ENCODE measurements at regions not wholly inside any gene's neighbourhood (a gene's known extent, or its start where the extent isn't known, plus 50 kb on each side); places are given as distances from the start of the nearest gene placed in this dataset.
A peak's percentile ranks its signal among the peaks of the same experiment; 100 is the strongest.
"Not testable (repeated sequence)": the region's sequence is repeated elsewhere in the genome, so short reads cannot be mapped to it uniquely, and the experiment has no call there.

DNA sequence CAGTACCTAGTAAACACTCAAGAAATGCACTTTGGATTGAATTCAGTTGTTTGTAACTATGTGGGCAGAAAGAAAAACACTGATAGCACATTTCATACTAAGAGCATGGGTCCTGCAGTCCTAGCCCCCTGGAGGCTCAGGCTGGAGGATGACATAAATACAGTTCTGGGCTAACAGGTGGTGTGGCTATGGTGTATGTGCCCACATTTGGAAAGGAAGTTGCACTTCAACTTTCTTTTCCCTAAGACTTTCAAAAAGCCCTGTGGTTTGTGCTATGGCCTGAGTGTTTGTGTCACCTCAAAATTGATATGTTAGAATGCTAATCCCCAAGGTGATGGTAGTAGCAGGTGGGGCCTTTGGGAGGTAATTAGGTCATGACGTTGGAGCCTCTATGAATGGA lies 218.2 kb downstream of the CDCA7 start:
- in situ Hi-C loops (cut with HindIII; ENCODE audit: low pct_unique_long_range_greater_than_20kb, low sequenced_read_pairs): no loop called here

DNA sequence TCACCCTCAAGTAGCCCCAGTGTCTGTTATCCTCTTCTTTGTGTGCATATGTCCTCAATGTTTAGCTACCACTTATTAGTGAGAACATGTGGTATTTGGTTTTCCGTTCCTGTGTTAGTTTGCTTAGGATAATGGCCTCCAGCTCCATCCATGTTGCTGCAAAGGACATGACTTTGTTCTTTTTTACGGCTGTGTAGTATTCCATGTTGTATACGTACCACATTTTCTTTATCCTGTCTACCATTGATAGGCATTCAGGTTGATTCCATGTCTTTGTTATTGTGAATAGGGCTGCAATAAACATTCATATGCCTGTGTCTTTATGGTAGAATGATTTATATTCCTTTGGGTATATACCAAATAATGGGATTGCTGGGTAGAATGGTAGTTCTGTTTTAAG lies 219.1 kb downstream of the CDCA7 start:
- in situ Hi-C loops (cut with HindIII; ENCODE audit: low pct_unique_long_range_greater_than_20kb, low sequenced_read_pairs); DNase-seq (ENCODE audit: low read depth, low spot score): not testable (repeated sequence)

More for the DNA sequence above, 218.2 kb downstream of the CDCA7 start:
- DNase-seq (ENCODE audit: low read depth, low spot score): no peak

DNA sequence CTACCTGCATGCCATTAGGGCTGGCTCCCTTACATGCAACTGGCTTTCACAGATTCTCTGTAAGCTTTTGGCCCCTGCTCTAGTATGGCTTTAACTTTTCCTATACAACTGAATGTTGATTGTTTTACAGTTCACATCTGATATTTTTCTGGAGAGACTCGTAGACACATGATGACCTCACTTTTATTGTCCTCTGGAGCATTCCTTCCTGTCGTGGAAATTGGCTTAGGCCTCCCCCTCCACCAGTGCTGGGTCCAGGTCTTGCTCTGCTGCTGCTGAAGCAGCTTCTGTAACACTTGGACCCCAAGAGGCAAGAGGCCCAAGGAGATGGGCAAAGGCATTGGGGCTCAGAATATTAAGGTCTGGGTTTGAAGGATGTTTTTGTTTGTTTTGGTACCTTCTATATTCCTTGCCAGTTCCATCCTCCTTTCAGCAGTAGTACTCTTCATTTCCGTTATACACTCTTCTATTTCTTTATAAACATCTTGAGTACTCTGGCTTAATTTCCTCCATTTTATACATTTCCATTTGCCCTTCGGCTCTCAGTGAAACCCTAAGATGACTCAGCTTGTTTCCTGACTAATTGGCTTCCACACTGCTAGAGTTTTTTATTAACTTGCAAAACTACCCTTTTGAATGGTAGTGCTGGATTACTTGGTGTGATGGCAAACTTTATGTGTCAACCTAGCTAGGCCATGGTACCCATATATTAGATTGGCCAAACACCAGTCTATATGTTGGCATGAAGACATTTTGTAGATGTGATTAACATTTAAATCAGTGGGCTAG lies 219.8 kb downstream of the CDCA7 start:
- in situ Hi-C loops (cut with HindIII; ENCODE audit: low pct_unique_long_range_greater_than_20kb, low sequenced_read_pairs): no loop called here

DNA sequence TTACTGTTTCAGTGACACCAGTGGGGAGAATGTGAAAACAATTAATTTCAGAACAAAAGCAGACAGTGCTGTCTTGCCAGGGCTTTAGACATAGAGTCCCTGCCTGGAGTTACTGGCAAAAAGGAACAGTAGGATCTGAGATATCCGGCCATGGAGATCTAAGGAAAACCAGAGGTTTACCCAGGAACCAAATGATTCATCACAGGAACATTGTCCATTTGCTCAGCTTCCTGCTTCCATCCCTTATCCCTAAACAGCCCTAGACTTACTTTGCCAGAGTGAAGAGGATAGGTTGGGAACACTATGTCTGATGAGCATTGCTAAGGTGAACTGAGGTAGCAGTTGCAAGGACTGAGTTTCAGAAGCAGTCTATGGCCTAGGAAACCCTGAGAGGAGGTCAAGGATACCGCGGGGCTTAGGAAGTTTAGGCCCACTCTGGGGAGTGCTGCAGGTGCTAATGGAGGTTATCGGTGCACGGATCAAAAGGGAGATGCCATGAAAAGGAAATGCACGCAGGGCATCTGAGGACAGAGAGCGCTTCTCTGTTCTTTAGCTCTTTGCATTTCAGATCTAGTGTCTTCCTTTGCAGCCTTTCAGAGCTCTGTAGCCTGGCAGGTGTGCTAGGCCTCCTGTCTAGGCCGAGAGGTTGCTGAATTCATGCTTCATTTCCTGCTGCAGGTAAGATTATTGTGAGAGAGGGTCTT lies 223.9 kb downstream of the CDCA7 start:
- in situ Hi-C loops (cut with HindIII; ENCODE audit: low pct_unique_long_range_greater_than_20kb, low sequenced_read_pairs): no loop called here
- no peak for DNase-seq (ENCODE audit: low read depth, low spot score)

More for the DNA sequence above, 219.8 kb downstream of the CDCA7 start:
- no peak for DNase-seq (ENCODE audit: low read depth, low spot score)

DNA sequence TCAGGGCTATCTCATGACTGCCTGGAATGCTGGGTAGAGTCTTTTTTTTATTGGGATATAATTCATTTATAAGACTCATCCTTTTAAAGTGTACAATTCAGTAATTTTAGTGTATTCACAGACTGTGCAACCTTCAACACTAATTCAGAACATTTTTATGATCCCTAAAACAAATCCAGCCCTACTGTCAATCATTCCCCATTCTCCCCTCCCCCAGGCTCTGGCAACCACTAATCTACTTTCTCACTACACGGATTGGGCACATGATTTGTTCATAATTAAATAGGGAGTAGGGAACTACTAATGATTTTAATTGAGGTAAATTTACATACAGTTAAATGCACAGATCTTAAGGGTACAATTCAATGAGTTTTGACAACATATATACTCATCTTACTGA lies 225.7 kb downstream of the CDCA7 start:
- in situ Hi-C loops (cut with HindIII; ENCODE audit: low pct_unique_long_range_greater_than_20kb, low sequenced_read_pairs): no loop called here
- no peak for DNase-seq (ENCODE audit: low read depth, low spot score)

DNA sequence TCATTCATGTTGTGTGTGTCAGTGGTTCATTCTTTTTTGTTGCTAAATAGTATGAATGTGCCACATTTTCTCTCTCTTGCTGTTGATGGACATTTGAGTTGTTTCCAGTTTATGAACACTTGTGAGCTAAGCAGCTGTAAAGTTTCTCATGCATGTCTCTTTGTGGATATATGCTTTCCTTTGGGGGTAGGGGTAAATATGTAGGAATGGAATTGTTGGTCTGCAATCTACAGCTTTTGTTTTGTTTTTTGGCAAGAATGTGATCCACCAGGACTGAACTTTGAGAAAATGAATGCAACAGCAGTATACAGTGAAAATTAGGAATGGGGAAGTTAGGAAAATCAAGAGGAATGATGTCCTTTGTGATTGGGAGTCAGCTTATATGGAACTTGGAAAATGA lies 226.3 kb downstream of the CDCA7 start:
- in situ Hi-C loops (cut with HindIII; ENCODE audit: low pct_unique_long_range_greater_than_20kb, low sequenced_read_pairs): no loop called here
- DNase-seq (ENCODE audit: low read depth, low spot score): no peak

DNA sequence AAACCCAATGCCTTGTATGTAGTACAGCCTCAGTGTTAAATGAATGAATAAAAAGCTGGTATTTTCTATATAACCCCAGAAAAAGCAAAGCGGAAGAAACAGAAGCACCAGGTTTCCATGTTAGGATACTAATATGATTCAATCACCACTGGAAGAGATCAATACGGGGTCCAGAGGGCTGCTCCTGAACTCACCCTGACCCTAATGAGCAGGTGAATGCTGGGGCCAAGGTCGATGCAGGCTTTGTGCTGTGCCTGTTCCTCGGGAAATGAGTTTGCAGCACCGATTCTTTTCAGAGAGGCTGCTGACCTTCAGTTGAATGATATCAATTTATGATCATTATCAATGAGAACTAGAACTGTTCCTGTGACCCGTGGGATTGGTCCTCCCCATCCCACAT lies 228.5 kb downstream of the CDCA7 start:
- in situ Hi-C loops (cut with HindIII; ENCODE audit: low pct_unique_long_range_greater_than_20kb, low sequenced_read_pairs): no loop called here
- DNase-seq (ENCODE audit: low read depth, low spot score): no peak

DNA sequence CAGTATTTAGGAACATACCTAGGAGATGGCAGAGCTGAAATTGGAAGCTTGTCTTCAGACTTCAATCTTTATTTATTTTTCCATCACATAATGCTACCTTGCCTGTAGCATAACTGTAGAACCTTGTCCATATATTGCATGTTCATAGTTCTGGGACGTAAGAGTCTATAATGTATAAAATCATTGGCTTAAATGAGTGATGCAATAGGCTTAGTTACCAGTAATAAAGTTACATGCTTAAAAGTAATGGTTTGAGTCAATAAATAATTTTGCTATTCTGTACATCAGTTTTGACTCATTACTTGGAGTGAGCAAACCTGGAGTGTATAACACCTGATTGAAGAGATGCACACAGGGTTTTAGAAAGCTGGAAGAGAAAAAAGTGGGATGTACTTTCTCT lies 229.3 kb downstream of the CDCA7 start:
- in situ Hi-C loops (cut with HindIII; ENCODE audit: low pct_unique_long_range_greater_than_20kb, low sequenced_read_pairs): no loop called here
- no peak for DNase-seq (ENCODE audit: low read depth, low spot score)

DNA sequence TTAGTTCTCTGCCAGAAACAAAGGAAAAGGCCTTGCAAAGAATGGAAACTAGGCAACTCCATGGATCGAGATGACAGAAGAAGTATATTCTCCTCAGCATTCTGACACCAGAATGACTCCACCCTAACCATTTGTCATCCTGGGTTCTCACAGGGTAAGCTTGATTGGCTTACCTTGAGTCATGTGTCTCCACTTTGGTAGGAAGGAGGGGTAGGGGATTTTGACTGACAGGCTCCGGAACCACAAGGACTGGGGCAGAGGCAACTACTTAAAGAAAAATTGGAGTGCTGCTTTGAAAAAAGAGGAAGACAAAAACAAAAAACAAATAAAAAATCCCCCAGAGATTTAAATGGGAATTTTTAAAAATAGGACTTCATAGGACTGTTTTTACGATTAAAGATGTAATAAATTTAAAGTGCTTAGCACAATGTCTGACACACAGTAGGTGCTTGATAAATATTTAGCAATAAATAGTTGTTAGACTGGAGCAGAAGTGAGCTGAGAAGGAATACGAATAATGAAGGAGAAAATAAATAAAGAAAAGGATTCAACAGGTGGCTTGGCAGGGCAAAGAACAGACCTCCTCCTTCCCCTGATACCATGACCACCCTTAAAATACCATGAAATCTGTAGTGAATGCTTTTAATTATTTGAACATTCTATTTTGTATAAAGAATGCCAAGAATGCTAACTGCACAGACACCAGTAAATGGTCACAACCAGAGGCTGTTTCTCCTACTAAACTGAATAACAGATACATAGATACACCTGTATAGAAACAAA lies 230.2 kb downstream of the CDCA7 start:
- in situ Hi-C loops (cut with HindIII; ENCODE audit: low pct_unique_long_range_greater_than_20kb, low sequenced_read_pairs): no loop called here
- DNase-seq (ENCODE audit: low read depth, low spot score): no peak

DNA sequence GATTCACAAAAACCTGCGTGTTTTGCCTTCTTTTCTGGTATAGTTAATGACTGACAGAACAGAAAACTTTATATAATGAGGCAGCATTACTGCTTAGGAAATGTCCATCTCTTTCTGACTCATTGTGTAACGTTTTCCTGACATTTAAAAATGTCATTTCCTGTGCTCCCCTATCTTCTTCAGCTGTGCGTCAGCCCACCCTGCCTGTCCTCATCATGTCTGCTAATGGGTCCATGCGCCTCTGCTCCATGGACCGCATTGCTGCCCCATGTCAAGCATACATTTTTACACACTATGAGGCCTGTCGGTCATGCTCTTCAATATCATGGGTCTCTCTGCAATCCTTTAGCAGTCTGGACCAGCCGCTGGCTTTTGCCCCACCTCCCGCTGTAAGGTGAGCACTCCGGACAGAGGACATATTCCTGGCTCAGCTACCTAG lies 234.3 kb downstream of the CDCA7 start:
- no peak for DNase-seq (ENCODE audit: low read depth, low spot score)
- in situ Hi-C loops (cut with HindIII; ENCODE audit: low pct_unique_long_range_greater_than_20kb, low sequenced_read_pairs): no loop called here

DNA sequence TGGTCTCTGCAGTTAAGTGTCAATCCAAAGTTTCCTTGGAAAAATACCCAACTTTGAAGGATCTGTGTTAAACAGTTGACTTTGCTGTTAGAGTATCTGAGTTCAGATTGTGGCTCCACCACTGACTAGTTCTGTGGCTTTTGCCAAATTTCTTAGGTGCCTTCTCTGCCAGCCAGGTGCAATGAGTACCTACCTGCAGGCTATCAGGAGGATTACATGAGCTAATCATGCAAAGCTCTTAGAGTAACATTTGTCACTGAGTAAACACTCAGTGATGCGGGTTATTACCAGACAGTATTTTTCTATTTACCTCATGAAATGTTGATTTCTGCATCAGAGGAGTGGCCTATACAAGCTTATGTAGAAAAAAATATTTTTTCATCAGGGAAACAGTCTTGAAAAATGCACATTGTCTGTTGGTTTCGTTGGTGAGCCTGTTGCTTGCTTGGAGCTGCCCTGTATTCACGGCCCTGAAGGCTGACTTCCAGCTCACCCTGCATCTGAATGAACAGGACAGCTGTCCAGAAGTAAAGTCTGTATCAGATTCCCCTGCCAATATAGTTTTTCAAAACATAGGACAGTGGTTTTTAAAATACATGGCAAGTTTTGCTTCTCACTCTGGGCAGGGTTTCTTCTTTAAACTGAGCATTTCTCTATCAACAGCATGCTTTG lies 235.1 kb downstream of the CDCA7 start:
- no peak for DNase-seq (ENCODE audit: low read depth, low spot score)
- in situ Hi-C loops (cut with HindIII; ENCODE audit: low pct_unique_long_range_greater_than_20kb, low sequenced_read_pairs): no loop called here

DNA sequence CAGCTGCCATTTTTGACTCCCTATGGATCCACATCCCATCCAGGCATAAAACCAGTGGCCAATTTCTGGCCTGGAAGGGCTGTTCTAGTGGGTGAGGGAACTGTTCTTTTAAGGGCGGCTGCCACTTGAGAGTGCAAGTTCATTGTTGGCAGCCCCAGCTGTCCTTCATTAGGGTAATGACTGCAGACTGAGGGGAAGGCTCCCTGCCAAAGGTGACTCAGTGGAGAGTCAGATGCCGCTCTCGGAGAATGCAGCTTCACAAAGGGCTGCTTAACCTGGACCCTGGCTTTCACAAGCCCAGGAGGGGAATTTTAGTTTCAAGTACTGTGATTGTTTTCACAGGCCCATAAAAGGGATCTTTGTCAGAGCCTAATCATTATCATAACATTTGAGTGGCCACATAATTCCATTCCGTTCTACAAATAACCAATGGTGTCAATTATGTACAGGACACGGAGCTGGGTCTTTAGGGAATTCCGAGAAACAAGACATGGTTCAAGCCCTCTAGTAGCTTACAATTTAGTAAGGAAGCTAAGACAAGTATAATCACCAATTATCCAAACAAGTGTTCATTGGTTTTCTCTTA lies 235.7 kb downstream of the CDCA7 start:
- in situ Hi-C loops (cut with HindIII; ENCODE audit: low pct_unique_long_range_greater_than_20kb, low sequenced_read_pairs): no loop called here
- peak; percentile 41 for DNase-seq (ENCODE audit: low read depth, low spot score)

DNA sequence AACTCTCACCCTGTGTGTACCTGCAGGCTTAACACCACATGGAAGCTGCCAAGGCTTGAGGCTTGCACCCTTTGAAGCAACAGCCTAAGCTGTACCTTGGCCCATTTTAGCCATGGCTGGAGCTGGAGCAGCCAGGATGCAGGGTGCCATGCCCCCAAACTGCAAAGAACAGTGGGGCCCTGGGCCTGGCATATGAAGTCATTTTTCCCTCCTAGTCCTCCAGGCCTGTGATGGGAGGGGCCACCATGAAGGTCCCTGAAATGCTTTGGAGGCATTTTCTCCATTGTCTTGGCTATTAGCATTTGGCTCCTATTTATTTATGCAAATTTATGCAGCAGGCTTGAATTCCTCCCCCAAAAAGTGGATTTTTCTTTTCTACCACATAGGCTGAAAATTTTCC lies 238.4 kb downstream of the CDCA7 start:
- DNase-seq (ENCODE audit: low read depth, low spot score): no peak
- in situ Hi-C loops (cut with HindIII; ENCODE audit: low pct_unique_long_range_greater_than_20kb, low sequenced_read_pairs): no loop called here

DNA sequence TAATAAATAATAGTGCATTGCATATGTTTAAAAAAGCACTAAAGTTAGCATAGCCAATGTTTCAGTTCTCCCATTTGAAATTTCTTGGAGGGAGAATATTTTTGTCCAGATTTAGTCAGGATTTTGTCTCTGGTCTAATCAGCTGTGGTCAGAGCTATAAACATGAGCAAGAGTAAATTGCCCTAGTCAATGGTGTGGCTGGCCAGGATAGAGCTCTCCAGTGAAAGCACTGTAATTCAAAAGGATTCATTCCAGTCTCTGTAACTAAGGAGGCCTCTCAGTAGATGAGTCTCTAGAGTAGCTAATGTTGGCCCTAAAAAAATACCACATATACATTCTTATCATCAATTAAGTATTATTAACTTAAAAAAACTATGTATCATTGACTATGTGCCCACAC lies 241.6 kb downstream of the CDCA7 start:
- no peak for DNase-seq (ENCODE audit: low read depth, low spot score)
- in situ Hi-C loops (cut with HindIII; ENCODE audit: low pct_unique_long_range_greater_than_20kb, low sequenced_read_pairs): no loop called here

DNA sequence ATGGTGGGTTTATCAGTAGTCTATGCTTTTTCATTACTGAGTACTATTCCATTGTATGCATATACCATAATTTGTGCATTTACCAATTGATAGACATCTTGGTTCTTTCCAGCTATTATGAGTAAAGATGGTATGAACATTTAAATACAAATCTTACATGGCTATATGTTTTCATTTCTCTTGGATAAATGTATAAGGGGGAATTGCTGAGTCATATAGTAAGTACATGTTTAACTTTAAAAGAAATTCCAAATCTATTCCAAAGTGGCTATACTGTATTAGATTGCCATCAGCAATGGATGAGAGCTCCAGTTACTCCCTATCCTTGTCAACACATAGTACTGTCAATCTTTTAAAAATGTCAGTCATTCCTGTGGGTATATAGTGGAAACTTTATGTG lies 243.9 kb downstream of the CDCA7 start:
- in situ Hi-C loops (cut with HindIII; ENCODE audit: low pct_unique_long_range_greater_than_20kb, low sequenced_read_pairs): no loop called here
- DNase-seq (ENCODE audit: low read depth, low spot score): no peak

DNA sequence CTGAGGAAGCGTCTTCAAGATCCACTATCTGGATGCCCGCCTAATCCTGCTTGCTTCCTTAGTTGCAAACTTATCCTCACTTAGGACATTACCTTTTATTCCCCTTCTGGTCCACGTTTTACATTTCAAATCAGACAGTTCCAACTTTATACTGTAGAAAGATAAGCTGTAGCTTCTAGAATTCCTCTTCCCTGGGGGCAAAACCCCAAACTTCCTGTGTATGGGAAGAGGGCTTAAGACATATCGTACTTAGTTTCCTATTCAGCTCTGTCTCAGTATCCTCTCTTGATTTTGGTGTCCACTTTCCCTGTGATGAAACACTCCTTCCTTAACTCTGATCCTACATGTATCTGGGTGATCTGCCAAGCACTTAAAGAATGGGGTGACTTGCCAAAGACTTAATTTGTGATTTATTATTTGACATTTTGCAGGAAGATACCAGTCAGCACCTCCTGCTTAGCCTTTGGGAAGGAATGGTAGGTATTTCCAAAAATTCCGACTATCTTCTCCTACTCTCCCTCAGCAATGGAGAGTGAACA lies 245.2 kb downstream of the CDCA7 start:
- DNase-seq (ENCODE audit: low read depth, low spot score): no peak
- in situ Hi-C loops (cut with HindIII; ENCODE audit: low pct_unique_long_range_greater_than_20kb, low sequenced_read_pairs): no loop called here

DNA sequence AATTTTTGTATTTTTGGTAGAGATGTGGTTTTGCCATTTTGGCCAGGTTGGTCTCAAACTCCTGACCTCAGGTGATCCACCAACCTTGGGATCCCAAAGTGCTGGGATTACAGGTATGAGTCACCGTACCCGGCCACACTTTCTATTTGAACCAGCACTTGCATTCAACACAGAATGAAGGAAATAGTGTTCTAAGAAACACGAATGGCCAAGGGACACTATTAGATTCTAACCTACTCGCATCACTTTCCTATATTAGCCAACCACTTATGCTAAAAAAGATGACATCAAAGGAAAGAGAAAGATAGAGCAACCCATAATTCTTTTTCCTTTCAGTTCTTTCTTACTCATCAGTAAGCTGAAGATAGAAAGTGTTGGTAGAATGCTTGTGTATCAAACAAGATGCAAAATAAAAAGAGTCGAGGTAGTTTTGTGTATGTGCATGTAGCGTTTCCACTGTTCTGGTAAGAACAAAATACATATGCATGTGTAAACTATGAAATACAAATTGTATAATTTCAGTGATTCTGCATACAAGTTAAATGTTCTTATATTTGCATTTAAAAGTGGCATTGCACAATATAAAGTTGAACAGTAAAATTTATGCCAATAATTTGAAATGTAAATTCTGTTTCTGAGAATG lies 247.6 kb downstream of the CDCA7 start:
- in situ Hi-C loops (cut with HindIII; ENCODE audit: low pct_unique_long_range_greater_than_20kb, low sequenced_read_pairs): no loop called here
- no peak for DNase-seq (ENCODE audit: low read depth, low spot score)
